Testis (tissue), 2 donors: ENCODE measurements at regions not wholly inside any gene's neighbourhood (a gene's known extent, or its start where the extent isn't known, plus 50 kb on each side); places are given as distances from the start of the nearest gene placed in this dataset.

Experiments used
- DNase-seq: peaks from one replicate; pipeline ENCODE4 v3.0.0-alpha.2; 2019
- H3K27ac ChIP-seq, 2 donors: fragments of 200-600 bp; sonication (generic); one replicate each; pipeline ENCODE4 v1.5.1; 2019
- H3K27me3 ChIP-seq: fragments of 200-600 bp; sonication (generic); one replicate; pipeline ENCODE4 v1.5.1; 2019
- H3K36me3 ChIP-seq: fragments of 200-600 bp; sonication (generic); one replicate; pipeline ENCODE4 v1.5.1; 2017; ENCODE audit warnings: low read depth; ENCODE audit errors: missing control alignments
- H3K4me1 ChIP-seq: fragments of 200-600 bp; sonication (generic); one replicate; pipeline ENCODE4 v1.5.1; 2019
- H3K4me3 ChIP-seq, 2 donors: fragments of 200-600 bp; sonication (generic); one replicate each; pipeline ENCODE4 v1.5.1; 2017 to 2019
- H3K9me3 ChIP-seq: fragments of 200-600 bp; sonication (generic); one replicate; pipeline ENCODE4 v1.5.1; 2017
- POLR2A ChIP-seq: fragments of 450-650 bp; IDR thresholded peaks from one replicate; pipeline ENCODE4 v1.6.1; 2017; ENCODE audit warnings: antibody characterized with exemption, mild to moderate bottlenecking, moderate library complexity
- WGBS, 2 donors: methylation state at CpG; one replicate each; pipeline ENCODE4 v1.1.5; 2018; 5-methylcytosine and 5-hydroxymethylcytosine counted together
- intact Hi-C: fragments of 100-400 bp; cut with DNase I; formaldehyde crosslinking; loops from one replicate; pipeline ENCODE4 v1.15.1; 2023; ENCODE audit warnings: low total_unique reads
- TF ChIP-seq, protein P1 (sequence below), 3 experiments: fragments of 450-650 bp in 2 of 3; fragments of 200-600 bp in 1 of 3; sonication (generic) in 1 of 3; IDR thresholded peaks; one replicate each; pipeline ENCODE4 v1.5.1; 2016 to 2019; ENCODE audit warnings: antibody characterized with exemption in 3 of 3, mild to moderate bottlenecking in 2 of 3, moderate library complexity in 1 of 3

GRCh38 chr19:30778061-30778460 is 405.9 kb downstream of the ZNF536 start:
- Histone ChIP-seq H3K9me3 (no peaks in the 10 kb centered on the region), H3K36me3 (no peaks in the 10 kb centered on the region), H3K27ac (no peak overlapping the region), H3K4me3 (no peak overlapping the region), H3K4me1 (no peaks in the 10 kb centered on the region), H3K27me3 (no peaks in the 10 kb centered on the region)
- TF ChIP-seq, protein P1, sequence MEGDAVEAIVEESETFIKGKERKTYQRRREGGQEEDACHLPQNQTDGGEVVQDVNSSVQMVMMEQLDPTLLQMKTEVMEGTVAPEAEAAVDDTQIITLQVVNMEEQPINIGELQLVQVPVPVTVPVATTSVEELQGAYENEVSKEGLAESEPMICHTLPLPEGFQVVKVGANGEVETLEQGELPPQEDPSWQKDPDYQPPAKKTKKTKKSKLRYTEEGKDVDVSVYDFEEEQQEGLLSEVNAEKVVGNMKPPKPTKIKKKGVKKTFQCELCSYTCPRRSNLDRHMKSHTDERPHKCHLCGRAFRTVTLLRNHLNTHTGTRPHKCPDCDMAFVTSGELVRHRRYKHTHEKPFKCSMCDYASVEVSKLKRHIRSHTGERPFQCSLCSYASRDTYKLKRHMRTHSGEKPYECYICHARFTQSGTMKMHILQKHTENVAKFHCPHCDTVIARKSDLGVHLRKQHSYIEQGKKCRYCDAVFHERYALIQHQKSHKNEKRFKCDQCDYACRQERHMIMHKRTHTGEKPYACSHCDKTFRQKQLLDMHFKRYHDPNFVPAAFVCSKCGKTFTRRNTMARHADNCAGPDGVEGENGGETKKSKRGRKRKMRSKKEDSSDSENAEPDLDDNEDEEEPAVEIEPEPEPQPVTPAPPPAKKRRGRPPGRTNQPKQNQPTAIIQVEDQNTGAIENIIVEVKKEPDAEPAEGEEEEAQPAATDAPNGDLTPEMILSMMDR (IDR thresholded peaks at IDR 0.05): no peak
- intact Hi-C loops: no loop called here
- 77 to 88% methylated on average over 2 of the region's 2 CpGs for WGBS, 2 donors
- no peak for DNase-seq

DNA sequence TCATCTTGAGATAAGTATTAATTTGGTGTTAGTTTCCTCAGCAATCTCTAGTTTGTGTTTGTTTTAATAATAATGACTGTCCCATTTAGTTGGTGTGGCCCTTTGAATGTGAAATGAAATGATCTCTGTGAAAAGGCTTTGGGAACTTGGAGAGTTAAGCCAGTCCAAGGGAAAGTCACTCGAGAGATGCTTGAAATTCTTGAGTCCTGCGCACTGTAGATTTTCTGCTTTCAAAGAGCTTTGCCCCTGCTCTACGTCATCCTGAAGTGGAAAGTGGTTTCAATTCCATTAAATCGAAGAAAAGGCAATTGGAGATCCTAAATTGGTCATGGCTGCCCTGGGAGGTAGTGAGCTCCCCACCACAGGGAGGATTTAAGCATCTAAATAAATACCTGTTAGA is 403.8 kb downstream of the ZNF536 start:
- no peaks in the 10 kb centered on the region for H3K36me3 ChIP-seq
- WGBS, 2 donors: 84% methylated on average over 4 of the region's 4 CpGs
- no peaks in the 10 kb centered on the region for H3K4me1 ChIP-seq
- H3K9me3 ChIP-seq: no peaks in the 10 kb centered on the region
- TF ChIP-seq, protein P1 (IDR thresholded peaks at IDR 0.05): no peak
- TF ChIP-seq POLR2A: no peak
- no peak overlapping the region for H3K27ac ChIP-seq
- no peak for DNase-seq
- no peak overlapping the region for H3K4me3 ChIP-seq
- no peaks in the 10 kb centered on the region for H3K27me3 ChIP-seq
- intact Hi-C loops: no loop called here

DNA sequence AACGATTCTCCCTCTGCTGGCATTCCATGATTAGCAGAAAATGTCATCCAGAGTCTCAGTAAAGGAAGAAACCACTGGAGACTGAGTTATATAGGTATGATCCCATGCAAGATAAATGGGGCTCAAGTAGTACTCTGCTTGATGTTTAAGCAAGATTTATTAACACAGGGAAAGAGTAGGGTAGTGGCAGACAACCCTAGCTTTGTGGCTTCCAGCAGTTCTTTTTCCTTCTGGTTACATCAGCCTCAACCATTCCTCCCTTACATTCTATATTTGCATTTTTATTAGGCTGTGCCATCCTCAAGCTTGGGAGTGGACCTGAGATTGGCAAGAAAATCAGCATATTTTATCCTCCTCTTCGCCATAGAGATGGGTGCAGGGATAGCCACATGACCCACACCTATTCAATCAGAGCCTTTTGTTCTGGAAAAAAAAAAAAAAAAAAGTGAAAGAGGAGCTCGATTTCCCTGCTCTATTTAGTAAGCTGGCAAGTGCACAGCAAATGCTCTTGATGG is 402.1 kb downstream of the ZNF536 start:
- no peaks in the 10 kb centered on the region for H3K36me3 ChIP-seq
- 69% methylated on average over 3 of the region's 3 CpGs for WGBS, 2 donors
- H3K27ac ChIP-seq: no peak overlapping the region
- intact Hi-C loops: no loop called here
- H3K4me3 ChIP-seq: no peak overlapping the region
- no peaks in the 10 kb centered on the region for H3K9me3 ChIP-seq
- no peak for TF ChIP-seq POLR2A
- TF ChIP-seq, protein P1 (IDR thresholded peaks at IDR 0.05): no peak
- H3K27me3 ChIP-seq: no peaks in the 10 kb centered on the region
- H3K4me1 ChIP-seq: no peaks in the 10 kb centered on the region
- DNase-seq: no peak

- intact Hi-C loops: no loop called here
- TF ChIP-seq, protein P1 (IDR thresholded peaks at IDR 0.05): no peak
- no peak for TF ChIP-seq POLR2A
- DNase-seq: no peak
- Histone ChIP-seq H3K9me3 (no peaks in the 10 kb centered on the region), H3K36me3 (no peaks in the 10 kb centered on the region), H3K4me3 (no peak overlapping the region), H3K27me3 (no peaks in the 10 kb centered on the region), H3K4me1 (no peaks in the 10 kb centered on the region), H3K27ac (no peak overlapping the region)
- 67 to 77% methylated on average over 2 of the region's 2 CpGs for WGBS, 2 donors
Measured at GRCh38 chr19:30762651-30763050, 390.5 kb downstream of the ZNF536 start.

DNA sequence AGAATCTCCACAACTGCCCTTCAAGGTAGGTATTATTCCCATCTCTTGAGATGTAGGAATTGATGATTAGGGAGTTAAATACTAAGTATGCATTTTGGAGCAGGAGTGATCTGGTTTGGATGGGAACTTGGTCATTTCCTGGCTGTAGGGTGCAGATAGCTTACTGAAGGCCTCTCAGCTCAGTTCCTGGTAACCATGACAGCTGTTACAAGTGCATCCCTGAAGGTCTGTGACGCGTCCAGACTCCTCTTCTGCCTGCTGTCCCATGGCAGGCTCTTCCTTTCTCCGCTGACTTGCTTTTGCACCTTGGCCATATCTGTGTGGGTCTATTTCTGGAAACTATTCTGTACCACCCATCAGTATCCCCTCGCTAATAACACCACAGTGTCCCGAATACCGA is 387.8 kb downstream of the ZNF536 start:
- intact Hi-C loops: no loop called here
- no peaks in the 10 kb centered on the region for H3K4me1 ChIP-seq
- 83 to 93% methylated on average over 6 of the region's 6 CpGs for WGBS, 2 donors
- no peak for DNase-seq
- no peaks in the 10 kb centered on the region for H3K9me3 ChIP-seq
- no peak overlapping the region for H3K4me3 ChIP-seq
- no peak overlapping the region for H3K27ac ChIP-seq
- no peaks in the 10 kb centered on the region for H3K36me3 ChIP-seq
- no peaks in the 10 kb centered on the region for H3K27me3 ChIP-seq
- TF ChIP-seq, protein P1 (IDR thresholded peaks at IDR 0.05): no peak
- no peak for TF ChIP-seq POLR2A
